HG02840 (cell line): ENCODE measurements at regions not wholly inside any gene's neighbourhood (a gene's known extent, or its start where the extent isn't known, plus 50 kb on each side); places are given as distances from the start of the nearest gene placed in this dataset.
"Not testable (repeated sequence)": the region's sequence is repeated elsewhere in the genome, so short reads cannot be mapped to it uniquely, and the experiment has no call there.

Source experiments
- ATAC-seq: cut with Tn5 transposase; IDR thresholded peaks from one replicate; pipeline ENCODE4 v1.9.1; 2021; ENCODE audit warnings: mild to moderate bottlenecking, moderate library complexity, moderate number of reproducible peaks; ENCODE audit not compliant: unreplicated experiment, low FRiP score

GRCh38 chr12:68474467-68475204 lies 136.1 kb upstream of the RAP1B start:
- no peak for ATAC-seq

- no peak for ATAC-seq
These were observed 133.9 kb upstream of the RAP1B start for GRCh38 chr12:68476794-68477193.

GRCh38 chr12:68477261-68477772 lies 133.4 kb upstream of the RAP1B start:
- no peak for ATAC-seq

- ATAC-seq, result no peak
These were observed 132.8 kb upstream of the RAP1B start for GRCh38 chr12:68477906-68478305.

- no peak for ATAC-seq
These were observed 132.0 kb upstream of the RAP1B start for GRCh38 chr12:68478516-68479260.

- ATAC-seq, result no peak
These were observed 131.3 kb upstream of the RAP1B start for GRCh38 chr12:68479261-68479895.

GRCh38 chr12:68479896-68480291 lies 130.8 kb upstream of the RAP1B start:
- no peak for ATAC-seq

GRCh38 chr12:68480526-68480925 lies 130.2 kb upstream of the RAP1B start:
- ATAC-seq, result no peak

GRCh38 chr12:68481181-68481941 lies 129.3 kb upstream of the RAP1B start:
- peak; percentile 51 for ATAC-seq

GRCh38 chr12:68482014-68482413 lies 128.7 kb upstream of the RAP1B start:
- ATAC-seq, result no peak

GRCh38 chr12:68482660-68483059 lies 128.0 kb upstream of the RAP1B start:
- ATAC-seq, result peak; percentile 48

GRCh38 chr12:68483592-68484383 lies 126.9 kb upstream of the RAP1B start:
- ATAC-seq, result no peak

- not testable (repeated sequence) for ATAC-seq
These were observed 126.1 kb upstream of the RAP1B start for GRCh38 chr12:68484578-68484977.

- ATAC-seq, result not testable (repeated sequence)
These were observed 124.2 kb upstream of the RAP1B start for GRCh38 chr12:68486449-68486848.

GRCh38 chr12:68487721-68488309 lies 122.9 kb upstream of the RAP1B start:
- ATAC-seq, result no peak

GRCh38 chr12:68489273-68489672 lies 121.4 kb upstream of the RAP1B start:
- no peak for ATAC-seq

GRCh38 chr12:68490476-68490875 lies 120.2 kb upstream of the RAP1B start:
- no peak for ATAC-seq

- no peak for ATAC-seq
These were observed 119.3 kb upstream of the RAP1B start for GRCh38 chr12:68491204-68491960.
